ENCODE measurements at regions not wholly inside any gene's neighbourhood (a gene's known extent, or its start where the extent isn't known, plus 50 kb on each side); places are given as distances from the start of the nearest gene placed in this dataset.

GRCh38 chr5:57037355-57037754, 85.4 kb upstream of the MIER3 start:
- no peak for DNase-seq (ENCODE audit: low spot score)
- no peak for TF ChIP-seq CTCF (IDR thresholded peaks at IDR 0.05; ENCODE audit: extremely low read depth, missing control alignments)

GRCh38 chr5:57041570-57041969, 89.6 kb upstream of the MIER3 start:
- no peak for TF ChIP-seq CTCF (IDR thresholded peaks at IDR 0.05; ENCODE audit: extremely low read depth, missing control alignments)

GRCh38 chr5:57042524-57042931, 90.6 kb upstream of the MIER3 start:
- no peak for DNase-seq (ENCODE audit: low spot score)

More at GRCh38 chr5:57041570-57041969, 89.6 kb upstream of the MIER3 start:
- no peak for DNase-seq (ENCODE audit: low spot score)

GRCh38 chr5:57054135-57054534, 102.2 kb upstream of the MIER3 start:
- no peak for TF ChIP-seq CTCF (IDR thresholded peaks at IDR 0.05; ENCODE audit: extremely low read depth, missing control alignments)
- DNase-seq (ENCODE audit: low spot score), result no peak

More at GRCh38 chr5:57042524-57042931, 90.6 kb upstream of the MIER3 start:
- no peak for TF ChIP-seq CTCF (IDR thresholded peaks at IDR 0.05; ENCODE audit: extremely low read depth, missing control alignments)

- no peak for DNase-seq (ENCODE audit: low spot score)
- TF ChIP-seq CTCF (IDR thresholded peaks at IDR 0.05; ENCODE audit: extremely low read depth, missing control alignments), result no peak
Measured at GRCh38 chr5:57054671-57055070, 102.7 kb upstream of the MIER3 start.

GRCh38 chr5:57055731-57056130, 103.8 kb upstream of the MIER3 start:
- no peak for DNase-seq (ENCODE audit: low spot score)
- TF ChIP-seq CTCF (IDR thresholded peaks at IDR 0.05; ENCODE audit: extremely low read depth, missing control alignments), result no peak

- TF ChIP-seq CTCF (IDR thresholded peaks at IDR 0.05; ENCODE audit: extremely low read depth, missing control alignments), result no peak
- no peak for DNase-seq (ENCODE audit: low spot score)
Measured at GRCh38 chr5:57063773-57064172, 110.1 kb upstream of the GPBP1 start.

Measured in GM20000 (cell line).